Myocyte (in vitro differentiated cells): ENCODE measurements at regions not wholly inside any gene's neighbourhood (a gene's known extent, or its start where the extent isn't known, plus 50 kb on each side); places are given as distances from the start of the nearest gene placed in this dataset.

Source experiments
- DNase-seq: peaks from one replicate; pipeline ENCODE4 v3.0.0-alpha.2; 2012; ENCODE audit warnings: low read depth

DNA sequence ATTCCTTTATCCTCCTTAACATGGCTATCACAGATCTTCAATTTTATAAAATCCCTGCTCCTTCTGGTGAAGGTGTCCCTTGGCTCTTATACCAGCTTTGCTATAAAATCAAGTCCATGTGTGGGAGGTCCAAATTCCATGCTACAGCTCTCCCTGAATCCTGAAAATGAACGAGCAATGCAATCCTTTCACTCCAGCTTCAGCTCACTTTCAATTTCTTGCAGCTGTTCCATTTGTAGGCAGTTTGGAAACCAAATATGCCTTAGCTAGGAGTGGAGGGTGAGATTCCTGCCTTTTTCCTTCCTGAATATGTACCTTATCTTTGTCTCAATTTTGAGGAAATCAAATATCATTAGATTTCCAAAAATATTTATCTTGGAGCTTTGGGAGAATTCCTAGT lies 402.6 kb downstream of the TTLL7 start:
- DNase-seq: no peak

DNA sequence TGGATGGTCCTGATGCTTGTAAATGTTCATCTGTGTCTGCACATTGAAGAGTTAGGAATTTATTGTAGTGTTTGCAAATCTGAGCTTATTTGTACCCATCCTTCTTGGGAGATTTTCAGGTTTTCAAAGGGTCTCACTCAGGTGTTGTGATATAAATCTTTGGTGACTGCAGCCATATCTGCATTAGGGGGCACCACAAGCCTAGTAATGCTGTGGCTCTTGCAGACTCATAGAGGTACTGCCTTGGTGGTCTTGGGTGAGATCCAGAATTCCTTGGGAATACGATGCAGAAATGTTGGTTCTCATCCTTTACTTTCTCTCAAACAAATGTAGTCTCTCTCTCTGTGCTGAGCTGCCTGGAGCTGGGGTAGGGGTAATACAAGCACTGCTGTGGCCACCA lies 405.9 kb downstream of the TTLL7 start:
- DNase-seq: no peak

DNA sequence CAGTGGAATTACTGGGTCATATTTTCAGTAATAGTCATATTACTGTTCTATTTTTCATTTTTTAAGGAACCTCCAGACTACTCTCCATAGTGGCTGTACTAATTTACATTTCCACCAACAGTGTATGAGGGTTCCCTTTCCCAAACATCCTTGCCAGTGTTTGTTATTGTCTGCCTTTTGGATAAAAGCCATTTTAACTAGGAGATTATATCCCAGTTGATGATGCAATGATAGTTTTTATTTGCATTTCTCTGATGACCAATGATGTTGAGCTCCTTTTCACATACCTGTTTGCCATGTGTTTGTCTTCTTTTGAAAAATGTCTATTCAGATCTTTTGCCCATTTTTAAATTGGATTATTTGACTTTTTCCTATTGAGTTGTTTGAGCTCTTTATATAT lies 410.8 kb downstream of the TTLL7 start:
- DNase-seq: no peak

DNA sequence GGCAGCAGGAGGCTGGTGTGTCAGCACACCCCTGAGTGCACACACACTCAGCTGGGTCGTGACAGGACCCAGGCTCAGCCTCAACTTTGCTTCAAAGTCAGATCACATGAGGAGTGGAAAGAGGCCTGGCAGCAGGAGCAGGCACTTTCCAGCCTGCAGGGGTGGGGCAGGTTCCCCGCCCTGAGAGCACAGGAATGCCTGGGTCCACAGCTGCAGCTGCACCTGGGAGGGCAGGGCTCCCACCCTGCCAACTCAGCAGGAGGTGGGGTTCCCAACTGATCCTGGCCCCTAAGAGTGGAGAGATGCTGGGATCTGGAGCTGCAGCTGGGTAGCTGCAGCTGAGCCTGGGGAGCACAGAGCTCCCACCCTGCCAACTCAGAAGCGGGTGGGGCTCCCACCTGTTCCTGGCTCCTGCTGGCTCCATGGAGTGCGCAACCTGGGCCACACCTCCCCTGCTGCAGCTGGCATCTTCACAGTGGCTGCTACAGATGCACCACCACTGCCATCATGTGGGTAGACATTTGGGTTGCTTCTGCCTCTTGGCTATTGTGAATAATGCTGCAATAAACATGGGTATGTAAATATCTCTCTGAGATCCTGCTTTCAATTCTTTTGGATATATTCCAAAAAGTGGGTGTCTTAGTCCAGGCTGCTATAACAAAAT lies 415.4 kb downstream of the TTLL7 start:
- no peak for DNase-seq

DNA sequence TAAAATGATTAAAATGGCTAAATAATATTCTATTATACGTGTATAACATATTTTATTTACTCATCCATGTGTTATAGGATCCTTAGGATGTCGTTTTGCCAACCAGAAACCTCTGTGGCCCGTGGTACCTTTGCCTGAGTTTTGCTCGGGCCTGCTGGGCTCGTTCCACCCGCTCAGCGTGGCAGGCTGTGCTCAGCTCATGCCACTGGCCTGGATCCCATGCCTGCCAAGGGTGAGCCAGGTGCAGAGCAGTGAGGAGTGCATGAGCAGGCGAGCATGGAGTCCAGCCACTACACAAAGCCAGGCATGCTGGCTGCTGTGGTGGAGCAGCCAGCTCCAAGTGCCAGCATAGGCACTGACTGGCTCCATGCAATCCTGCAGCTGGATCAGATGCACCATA lies 417.2 kb downstream of the TTLL7 start:
- no peak for DNase-seq

DNA sequence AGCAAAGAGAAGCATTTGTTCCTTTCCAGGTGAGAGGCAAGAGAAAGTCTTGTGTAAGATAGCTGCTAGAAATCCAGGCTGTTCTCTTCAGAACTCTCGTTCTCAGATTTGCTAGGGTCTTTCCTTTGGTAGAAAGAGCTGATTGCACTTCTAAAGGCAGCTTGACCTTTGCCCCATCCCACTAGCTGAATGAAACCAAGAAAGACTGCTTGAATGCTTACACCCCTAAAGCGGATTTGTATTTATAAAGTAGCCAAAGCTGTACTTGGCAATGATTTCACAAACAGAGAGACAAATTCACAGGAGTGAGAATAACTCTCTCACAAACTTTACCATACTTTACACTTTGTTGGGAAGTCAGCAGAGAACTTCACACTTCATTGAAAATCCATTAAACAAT lies 424.1 kb downstream of the TTLL7 start:
- no peak for DNase-seq

DNA sequence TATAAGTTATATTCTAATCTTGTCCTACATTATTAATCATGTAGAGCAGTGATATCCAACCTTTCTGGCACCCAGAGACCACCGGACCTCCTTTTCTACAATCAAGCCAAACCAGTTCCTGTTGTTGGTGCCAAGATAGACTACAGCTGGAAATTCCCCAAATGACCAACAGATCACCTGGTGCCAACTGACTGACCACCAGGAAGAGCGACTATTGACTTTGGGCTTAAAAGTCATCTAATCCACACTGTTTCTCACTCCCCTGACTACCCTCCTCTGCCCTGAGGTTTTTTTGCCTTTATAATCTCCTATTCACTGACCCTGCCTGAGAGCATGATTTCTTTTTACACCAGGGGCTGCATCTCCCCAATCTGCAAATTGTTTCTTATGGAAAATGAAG lies 425.2 kb downstream of the TTLL7 start:
- DNase-seq: no peak

DNA sequence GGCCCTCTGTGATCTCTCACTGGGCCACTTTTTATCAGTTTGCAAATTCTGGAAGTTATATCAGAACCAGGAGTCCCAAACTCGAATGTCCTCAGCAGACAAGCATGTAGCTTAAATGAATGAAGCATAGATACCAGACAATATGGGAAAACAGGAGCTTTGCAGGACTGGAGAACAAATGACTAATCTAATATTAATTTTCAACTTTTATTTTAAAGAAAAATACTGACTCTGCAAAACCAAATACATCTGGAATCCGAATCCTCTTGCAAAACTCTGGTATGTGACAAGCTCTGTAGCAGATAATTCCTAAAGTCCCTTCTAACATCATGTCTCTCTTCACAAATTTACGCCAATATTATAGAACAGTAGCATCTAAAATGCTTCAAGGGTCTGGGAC lies 427.4 kb downstream of the TTLL7 start:
- DNase-seq: no peak

DNA sequence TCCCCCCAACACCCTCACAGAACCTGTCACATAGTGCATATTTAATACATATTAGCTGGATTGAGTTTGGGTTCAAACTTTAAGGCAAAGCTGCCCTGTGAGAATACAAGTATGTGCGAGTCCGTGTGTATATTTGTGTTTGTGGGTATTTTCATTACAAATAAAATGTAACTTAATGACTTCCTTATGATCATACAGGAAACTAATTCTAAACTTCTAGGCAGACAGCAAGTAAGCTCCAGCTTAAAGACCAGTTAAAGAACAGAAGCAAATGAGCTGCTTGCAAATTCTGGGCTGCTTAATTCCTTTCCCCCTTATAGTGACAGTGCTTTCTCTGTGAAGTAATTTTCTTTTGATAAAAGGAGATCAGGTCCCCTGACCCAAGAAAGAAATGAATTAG lies 437.6 kb downstream of the TTLL7 start:
- DNase-seq: no peak

DNA sequence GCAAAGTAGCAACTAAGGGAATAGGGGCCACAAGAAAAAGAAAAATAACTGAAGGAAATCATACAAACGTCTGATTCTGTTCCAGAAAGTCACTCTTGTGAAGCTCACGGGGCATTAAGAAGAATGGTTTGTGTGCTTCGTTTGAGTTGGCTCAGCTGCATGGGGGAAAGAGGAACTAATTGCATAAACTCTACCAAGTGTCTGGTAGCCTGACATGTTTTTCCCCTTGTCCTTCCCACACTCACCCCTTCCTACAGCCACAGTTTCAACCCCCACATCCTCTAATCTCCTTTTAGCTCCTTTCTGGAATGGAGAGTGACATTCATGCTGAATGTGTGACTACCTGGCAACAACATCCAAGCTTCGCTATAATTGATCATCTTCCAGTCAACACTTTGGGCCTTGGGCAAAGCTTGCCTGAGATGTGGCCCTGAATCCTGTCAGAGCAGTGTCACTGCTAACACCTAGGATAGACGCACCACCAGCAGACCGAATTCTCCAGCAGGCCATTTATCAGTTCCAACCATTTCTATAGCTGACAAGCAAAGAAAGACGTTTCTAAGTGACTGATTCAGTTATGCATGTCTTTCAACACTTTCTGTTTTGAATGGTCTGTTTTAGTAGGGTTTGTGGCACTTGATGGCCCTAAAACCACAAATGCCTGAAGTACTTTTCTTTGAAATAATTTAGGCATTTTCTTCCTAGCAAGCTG lies 439.6 kb downstream of the TTLL7 start:
- no peak for DNase-seq

DNA sequence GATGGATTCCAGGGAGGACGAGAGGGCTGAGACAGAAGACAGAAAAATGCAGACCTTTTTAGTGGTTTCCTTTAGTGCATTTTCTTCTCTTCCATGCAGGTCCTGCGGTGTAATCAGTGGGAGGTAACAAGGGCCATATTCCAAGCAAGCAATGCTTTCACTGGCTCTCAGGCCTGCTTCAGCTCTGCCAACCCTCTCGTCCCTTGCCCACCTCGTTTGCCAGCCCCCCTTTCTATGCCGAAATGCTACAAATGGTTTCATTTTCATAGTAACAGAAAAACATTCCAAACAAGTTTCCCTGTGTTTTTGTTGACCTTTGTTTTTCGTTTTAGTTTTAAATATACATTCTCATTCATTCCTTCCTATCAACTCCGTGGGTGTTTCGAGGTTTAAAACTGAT lies 443.1 kb downstream of the TTLL7 start:
- no peak for DNase-seq

DNA sequence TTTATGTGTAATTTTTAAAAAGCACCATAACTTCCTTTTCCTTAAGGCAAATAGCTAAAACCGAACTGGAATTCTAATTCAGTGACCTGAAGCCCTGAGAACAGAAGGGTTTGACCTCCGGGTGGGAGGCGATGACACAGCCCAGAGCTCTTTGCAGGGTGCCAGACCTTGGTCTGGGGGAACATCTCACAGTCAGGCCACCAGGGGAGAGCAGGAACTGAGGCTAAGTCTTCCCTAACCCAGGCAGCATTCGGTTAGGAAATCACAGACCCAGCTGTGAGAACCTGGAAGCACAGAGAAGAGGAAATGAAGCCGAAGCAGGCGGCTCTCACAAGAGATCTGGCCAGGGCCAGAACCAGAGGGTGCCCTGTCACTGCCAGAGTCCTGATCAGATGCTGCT lies 444.8 kb downstream of the TTLL7 start:
- DNase-seq: no peak

DNA sequence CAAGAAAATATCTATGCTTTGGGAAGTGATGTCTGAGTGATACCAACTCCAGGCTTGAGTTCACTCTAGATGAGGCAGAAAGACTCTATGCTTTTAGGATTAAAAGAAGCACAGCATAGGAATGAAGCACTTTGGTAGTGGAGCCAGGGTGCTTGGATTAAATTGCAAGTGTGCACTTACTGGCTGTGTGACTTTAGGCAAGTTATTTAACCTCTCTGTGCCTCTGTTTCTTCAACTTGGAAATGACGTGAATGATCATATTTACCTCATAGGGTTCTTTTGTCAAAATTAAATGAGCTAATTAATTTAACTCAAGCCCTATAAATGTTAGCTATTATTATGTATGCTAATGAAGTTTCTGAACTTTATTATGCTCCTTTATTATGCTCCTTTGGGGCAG lies 446.1 kb downstream of the TTLL7 start:
- no peak for DNase-seq

DNA sequence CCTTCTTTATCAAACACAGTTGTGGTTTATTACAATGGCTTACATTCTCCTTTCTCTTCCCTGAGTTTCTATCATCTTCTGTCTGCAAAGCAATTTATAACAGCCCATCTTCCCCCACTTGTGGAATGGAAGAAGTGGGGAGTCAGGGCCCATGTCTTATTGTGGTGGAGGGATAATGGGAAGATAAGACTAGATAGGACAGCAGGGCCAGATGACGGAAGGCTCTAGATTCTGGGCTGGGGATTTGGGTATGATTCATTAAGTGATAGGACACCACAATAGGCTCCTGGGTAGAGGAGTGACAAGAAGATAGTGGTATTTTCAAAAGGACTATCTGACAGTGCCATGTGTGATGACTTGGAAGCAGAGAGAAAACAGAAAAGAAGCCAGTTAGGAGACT lies 450.6 kb downstream of the TTLL7 start:
- DNase-seq: no peak

DNA sequence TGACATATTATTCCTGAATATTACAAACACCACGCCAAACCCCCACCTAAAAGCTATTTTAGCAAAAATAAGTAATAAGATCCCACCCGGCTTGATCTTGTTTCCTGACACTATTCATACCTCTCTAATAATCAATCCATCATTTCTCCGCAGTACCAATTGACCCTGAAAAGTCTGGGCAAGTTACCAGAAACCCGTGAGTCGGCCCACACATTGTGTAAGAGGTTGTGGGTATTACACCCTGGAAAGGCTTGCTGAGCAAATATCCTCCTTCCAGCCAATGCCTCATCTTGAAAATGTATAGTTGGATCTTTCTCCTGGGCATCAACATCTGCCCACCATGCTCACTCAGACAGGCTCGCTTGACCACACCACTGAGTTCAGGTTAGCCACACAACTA lies 451.0 kb downstream of the TTLL7 start:
- no peak for DNase-seq

DNA sequence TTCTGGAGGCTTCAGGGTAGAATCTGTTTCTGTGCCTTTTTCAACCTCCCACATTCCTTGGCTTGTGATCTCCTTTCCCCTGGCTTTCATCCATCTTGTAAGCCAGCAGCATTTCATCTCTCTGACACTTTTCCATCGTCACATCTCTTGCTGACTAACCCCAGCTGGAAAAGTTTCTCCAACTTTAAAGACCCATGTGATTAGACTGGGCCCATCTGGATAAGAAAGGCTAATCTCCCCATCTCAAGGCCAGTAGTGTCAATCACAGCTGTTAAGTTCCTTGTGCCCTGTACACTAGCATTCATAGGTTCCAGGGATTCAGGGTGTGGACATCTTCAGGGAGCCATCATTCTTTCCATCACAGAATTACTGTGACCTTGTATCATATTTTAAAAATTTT lies 452.1 kb downstream of the TTLL7 start:
- no peak for DNase-seq

DNA sequence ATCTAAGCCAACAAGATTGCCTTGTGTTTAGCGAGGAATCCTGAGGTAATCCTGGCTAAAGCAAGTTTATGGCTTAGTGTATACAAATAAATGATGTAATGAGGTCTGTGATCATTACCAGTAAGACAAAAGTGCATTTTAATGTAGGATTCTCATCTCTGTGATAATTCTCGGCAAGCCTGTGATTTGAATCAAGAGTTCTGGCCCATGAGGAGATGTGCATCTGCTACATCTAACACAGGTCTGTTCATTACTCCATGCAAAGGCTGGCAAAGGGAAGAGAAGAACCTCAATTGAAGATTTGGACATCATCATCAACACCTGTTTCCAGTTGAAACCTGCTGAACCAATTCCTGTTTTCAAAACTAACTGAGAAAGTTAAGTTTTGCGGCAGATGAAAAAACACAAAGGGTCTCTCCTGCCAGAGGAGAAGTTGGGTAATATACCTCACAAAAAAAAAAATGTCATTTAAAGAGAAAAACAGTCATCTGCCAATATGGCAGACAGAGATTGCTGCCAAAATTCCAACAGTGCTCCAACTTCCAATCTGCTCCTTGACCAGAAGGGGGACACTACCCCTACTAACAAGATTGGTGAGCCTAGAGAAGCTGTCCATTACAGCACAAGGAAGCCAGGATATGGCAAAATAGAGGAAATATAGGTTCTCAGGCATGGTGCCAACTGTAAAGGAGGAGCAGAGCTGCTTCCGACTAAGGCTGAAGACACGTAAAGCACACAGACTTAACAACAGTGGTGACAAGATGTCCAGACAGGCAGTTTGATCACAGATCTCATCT lies 453.7 kb downstream of the TTLL7 start:
- no peak for DNase-seq

DNA sequence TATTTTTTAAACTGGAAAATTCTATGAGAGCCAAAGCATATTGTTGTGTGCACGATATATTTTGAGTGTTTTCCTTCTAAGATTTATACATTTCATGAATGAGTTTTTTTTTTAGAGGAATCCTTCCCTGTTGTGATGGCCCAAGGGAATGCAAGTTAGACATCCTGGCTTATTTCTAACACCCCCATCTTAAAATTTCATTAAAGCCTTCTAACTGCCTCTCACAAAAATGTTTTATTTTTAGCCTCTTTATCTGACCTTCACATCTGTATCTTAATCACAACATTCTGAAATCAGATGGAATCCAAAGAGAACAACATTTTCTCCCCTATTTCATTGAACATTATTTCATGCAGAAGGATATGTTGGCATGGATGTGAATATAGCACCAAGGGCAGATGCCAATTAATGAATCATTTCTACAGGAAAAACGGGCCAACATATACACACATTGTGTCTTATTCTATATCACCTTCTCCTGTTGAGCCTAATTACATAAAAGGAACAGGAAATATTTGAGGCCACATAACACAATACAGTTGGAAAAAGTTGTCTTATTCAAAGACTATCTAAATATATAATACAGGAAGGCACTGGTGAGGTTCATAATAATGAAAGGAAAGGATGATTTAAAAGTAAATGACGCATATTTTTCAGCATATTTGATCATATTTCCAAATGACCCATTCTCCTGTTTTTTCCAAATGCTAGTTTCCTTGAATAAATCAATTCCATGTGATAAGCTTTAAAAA lies 455.5 kb downstream of the TTLL7 start:
- no peak for DNase-seq

DNA sequence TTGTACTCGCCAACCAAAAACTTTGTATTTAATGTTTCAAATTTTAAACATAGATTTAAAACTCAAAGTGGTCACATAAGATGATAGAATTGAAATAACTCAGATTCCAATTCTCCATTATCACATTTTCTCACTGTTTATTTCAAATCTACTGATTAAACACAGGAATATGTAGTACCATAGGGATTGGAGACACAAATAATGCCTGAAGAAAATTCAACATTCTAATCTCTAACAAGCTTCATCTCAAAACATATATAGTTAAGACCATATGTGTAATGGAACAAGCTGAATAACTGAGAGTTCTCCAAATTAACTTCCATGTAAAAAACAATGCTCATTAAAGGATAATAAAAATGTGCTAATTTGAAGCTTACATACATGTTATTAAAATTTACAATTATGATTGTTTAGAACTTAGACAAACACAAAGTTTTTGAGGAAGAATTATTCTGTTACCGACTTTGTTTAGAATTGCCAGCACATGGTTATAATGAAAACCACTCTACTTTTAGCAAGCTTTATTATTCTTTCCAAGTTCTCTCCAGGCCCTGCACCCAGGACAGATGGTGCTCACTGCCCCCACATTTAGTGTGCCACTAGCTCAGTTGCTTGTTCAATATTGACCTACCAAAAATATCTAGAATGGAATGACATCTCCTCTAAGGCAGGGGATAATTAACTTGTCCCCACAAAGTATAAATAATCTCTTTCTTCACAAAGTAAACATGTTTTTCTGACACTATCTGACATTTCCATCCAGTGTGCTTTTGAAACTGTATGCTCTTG lies 467.2 kb downstream of the TTLL7 start:
- DNase-seq: no peak

DNA sequence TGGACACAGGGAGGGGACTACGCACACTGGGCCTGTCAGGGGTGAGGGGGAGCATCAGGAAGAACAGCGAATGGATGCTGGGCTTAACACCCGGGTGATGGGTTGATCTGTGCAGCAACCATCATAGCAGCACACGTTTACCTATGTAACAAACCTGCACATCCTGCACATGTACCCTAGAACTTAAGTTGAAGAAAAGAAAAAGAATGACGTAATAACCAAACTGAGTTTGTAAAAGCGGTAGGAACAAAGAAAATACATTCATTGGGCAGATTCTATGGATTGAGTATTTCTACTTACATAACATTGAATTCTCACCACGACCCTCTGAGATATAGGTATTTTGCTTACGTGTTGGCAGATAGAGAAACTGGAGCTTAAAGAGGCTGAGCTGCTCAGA lies 468.4 kb downstream of the TTLL7 start:
- no peak for DNase-seq

DNA sequence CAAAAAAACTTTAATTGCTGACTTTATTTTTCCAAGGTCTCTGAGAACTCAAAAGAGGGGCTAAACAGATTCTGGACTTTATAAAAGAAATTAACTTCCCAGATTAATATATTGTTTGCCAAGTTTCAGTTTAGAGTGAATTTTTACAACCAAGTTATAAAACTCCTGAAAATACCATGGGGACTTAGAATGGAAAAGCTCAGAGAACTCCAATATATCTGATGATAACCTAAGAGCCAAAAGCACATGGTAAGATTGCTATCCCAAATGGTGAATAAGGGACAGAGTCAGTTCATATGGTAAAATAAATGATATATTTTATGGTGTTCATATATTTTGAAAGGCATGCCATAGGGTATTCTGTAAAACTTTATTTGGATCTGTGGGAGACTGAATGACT lies 470.9 kb downstream of the TTLL7 start:
- no peak for DNase-seq
